ENCODE measurements at regions not wholly inside any gene's neighbourhood (a gene's known extent, or its start where the extent isn't known, plus 50 kb on each side); places are given as distances from the start of the nearest gene placed in this dataset.

DNA sequence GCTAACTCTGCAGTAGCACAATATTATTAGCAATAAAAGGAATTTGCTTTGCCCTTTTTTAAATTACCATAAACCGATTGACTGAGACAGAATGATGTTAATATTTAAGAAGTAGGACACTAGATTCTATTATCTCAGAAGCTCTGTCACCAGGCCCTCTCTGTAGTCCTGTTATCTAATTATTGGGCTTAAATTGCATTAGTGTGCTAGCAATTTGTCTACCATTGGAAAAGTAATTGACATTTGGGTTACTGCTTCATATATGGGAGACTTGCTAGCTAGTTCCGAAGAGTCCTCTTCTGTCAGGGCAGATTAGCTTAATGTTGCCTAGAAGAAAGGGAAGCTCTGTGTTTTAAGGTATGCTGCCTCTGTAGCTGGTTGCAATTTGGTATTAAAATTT, 1107.3 kb upstream of the EEF2KMT start:
- no peak for DNase-seq (ENCODE audit: low spot score)

DNA sequence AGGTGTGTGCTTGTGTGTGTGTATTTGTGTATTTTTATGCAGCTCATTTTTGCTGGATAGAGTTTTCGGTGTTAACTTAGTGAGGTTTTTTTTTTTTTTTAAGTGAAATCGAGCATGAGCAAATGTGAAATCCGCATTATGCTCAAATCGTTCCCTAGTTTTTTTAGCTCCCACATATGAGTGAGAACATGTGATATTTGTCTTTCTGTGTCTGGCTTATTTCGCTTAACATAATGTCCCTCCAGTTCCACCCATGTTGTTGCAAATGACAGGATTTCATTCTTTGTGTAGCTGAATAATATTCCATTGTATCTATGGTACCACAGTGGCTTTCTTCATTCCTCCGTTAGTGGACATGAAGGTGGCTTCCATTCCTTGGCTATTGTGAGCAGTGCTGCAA, 1103.3 kb upstream of the EEF2KMT start:
- no peak for DNase-seq (ENCODE audit: low spot score)

DNA sequence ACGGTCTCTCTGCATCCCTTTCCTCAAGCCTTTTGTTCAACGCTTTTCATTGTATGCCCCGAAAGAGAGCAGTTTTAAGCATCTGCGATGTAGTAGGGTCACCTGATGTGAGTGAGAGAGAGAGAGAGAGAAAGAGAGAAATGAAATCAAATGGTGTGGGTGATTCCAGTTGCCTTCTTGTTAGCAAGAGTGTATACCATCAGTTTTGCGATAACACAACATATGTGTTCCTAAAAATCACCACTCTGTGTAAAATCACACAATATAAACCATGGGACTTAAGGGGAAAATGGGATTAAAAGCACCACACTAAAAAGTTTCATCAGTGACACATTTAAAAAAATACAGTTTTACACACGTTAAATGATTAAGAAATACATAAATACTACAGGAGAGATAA, 1102.7 kb upstream of the EEF2KMT start:
- no peak for DNase-seq (ENCODE audit: low spot score)

DNA sequence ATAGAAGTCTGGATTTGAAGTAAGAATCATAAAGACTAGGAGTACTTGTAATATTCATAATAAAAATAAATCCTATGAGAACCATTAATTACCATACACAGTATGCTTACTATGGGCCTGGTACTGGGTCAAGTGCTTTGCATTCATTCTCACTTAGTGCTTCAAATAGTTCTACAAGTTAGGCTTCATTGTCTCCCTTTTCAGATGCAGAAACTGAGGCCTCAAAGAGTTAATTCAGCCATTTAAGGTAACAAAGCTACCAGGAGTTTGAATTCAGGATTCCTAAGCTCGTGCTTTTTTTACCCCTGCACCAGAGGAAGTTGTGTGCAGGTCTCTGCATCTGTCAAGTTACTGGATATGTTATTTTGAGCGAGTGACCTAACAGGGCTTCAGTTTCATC, 1098.4 kb upstream of the EEF2KMT start:
- DNase-seq (ENCODE audit: low spot score), result no peak

DNA sequence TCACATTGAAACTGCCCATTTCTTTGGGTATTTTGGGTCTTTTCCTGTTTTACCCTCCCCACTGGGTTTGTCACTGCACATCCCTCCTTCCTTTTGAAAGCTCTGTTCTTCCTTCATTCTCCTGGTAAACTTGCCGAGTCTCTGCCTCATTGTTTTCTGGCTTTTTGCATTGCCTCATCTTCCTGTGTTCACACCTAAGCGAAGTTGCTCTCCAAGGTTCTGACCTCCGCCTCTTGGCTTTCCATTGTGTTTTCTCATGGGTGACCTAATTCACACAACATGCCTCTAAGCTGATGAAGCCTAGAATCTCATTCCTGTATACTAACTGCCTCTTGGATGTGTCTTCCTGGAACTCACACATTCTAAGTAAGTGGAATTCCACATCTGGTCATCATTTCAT, 1096.1 kb upstream of the EEF2KMT start:
- no peak for DNase-seq (ENCODE audit: low spot score)

DNA sequence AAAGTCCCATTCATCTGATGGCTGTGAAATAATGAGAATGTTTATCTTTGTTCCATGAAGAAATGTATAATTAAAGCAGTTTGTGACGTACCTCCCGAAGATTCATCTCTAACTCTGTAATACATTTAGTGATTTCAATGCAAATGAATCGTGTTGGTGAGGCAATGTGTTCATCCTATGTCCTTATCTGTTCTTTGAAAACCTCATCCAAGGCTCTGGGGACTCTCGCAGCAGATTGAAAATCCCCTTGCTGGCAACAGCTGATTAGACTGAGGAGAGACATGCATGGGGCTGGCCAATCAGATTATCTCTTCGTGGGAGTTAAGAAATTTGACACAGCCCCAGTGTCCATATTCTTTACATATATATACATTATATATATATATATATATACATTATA, 1095.4 kb upstream of the EEF2KMT start:
- DNase-seq (ENCODE audit: low spot score), result no peak

DNA sequence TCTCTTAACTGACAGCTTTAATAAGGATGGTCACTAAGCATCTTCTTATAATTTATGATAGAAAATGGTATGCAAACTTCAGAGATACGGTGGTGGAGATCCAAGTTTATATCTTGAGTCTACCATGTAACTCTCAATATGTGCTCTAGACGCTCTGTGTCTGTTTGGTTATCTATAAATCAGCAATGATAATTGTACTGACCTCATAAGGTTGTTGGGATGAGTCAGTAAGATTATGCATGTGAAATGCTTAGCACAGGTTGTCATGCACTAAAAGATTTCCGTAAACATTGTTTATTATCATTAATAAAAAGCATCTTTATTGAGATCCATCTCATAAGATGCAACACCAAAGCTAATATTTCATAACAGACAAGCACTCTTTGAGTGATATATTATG, 1094.9 kb upstream of the EEF2KMT start:
- no peak for DNase-seq (ENCODE audit: low spot score)

DNA sequence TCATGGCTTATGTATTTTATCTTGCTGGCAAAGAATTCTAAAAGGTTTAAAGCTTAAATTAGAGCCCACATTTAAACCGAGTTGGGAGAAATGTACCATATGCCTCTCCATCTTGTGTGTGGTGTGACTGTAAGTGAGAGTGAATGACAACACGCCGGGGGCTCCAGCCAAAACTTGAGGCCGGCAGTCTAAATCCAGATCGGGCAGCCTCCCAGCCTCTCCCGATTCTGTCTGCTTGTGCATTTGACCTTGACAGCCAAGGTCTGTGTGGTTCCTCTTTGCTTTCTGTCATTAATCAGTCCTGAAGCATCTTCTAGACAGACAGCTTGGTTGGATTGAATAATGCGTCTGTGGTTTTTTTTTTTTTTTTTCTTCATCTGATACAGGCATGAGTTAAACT, 1093.2 kb upstream of the EEF2KMT start:
- no peak for DNase-seq (ENCODE audit: low spot score)

DNA sequence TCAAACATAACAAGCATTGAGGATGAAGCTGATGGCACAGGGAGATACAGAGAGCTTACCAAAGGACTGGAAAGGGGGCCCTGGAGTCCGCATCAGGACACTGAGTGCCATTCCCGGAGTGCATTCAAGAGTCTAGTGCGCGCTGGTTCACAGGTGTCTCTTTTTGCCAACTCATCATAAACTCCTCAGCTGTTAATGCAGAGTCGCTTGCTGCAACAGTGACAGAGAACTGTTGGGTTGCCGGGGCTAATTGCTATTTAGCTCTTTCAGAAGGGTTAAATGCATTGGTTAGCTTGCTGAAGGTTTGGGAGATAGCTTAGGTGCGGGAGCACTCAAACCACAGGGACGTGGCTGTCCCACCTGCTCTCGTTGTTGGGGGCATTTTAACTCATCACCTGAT, 1091.6 kb upstream of the EEF2KMT start:
- DNase-seq (ENCODE audit: low spot score), result no peak

DNA sequence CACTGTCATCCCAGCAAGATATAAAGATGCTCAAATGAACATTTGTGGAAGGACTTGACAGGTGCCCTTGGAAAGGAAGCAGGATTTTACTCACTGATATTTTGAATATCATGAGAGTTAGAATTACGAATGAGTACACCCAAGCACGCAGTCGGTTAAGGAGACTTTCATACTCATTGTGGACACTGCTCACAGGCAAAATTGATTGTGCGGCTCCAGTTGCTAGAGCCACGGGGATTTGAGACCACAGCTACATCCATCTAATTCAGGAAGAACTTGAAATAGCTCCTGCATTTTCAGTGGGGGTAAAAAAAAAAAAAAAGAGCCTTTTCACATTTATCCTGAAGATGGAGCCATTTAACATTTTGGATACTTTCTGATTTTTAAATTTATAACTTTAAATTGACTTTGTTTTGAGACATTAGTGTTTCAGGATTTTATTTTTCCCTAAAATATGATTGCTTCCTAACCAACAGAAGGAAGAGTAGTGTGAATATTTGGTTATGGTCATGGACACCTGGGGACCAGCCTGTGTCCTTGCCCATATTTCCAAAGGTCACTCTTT, 1080.1 kb upstream of the EEF2KMT start:
- no peak for DNase-seq (ENCODE audit: low spot score)

DNA sequence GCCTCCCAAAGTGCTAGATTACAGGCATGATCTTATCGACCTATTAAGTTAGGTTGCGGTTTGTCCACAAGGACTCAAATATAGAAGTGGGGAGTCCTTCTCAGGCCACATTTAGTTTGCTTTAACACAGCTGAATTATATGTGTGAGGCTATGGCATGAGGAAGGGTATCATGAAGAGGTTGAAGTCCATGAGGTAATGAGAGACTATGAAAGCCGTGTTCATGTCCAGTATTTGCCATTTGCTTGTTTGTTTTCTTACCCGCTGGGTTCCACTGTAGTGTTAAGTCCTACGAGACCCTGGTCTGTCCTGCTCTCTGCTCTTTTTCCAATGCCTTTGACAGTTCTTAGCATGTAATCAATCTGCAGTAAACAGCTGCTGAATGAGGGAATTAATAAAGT, 1072.4 kb upstream of the EEF2KMT start:
- DNase-seq (ENCODE audit: low spot score), result no peak

DNA sequence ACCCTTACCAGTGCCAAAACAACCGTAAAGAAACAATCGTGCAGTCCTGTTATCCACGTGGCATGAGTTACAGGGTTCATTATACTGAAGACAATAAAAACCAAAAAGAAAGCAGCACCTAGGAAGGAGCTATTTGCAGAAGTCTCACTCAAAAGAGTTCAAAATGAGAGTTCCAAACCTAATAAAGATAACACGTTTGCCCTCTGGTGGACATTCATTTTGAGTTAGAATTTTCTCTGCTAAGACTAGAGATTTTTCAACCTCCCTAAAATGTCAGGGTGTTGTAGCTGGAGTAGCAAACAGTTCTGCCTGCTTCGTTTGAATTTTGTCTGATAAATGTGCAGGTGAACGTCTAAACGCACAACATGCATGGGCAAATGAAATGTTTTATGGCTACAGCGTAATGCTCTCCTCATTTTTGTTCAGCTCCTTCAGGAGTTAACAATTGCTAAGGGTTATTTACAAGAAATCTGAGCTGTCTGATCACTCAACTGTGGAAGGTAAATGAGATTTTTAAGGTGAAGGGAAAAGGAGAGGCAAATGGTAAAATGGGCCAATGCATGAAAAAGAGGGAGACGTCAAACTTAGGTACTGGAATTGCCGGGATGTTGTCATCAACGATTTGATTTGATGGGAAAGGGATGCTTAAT, 1067.9 kb upstream of the EEF2KMT start:
- DNase-seq (ENCODE audit: low spot score), result no peak

DNA sequence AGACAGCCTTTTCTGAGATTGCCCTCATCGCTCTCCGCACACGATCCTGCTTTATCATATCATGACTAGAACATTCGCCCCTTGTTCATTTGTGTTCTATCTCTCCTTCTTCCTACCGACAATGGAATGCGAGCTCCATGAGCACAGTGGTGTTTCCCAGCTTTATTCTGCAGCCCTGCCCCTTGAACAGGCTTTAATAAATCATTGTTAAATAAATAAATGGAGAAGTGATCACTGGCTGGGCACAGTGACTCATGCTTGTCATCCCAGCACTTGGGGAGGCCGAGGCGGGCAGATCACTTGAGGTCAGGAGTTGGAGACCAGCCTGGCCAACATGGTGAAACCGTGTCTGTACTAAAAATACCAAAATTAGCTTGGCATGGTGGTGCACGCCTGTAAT, 1063.3 kb upstream of the EEF2KMT start:
- DNase-seq (ENCODE audit: low spot score), result no peak

DNA sequence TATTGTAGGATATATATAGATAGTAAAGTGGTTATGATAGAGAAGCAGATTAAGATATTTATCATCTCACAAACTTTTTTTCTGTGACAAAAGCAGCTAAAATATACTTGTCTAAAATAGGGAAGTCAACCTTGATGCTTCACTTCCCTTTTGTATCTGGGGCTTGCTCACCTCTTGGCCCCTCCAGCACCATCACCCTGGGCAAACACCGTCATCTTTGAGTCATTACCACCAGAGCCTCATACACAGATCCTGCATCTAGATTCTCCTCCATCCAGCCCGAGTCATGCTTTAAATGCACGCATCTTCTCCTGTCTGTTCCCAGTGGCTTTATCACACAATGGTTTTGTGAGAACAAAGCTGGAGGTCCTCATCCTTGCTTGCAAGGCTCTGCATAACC, 1062.7 kb upstream of the EEF2KMT start:
- no peak for DNase-seq (ENCODE audit: low spot score)

DNA sequence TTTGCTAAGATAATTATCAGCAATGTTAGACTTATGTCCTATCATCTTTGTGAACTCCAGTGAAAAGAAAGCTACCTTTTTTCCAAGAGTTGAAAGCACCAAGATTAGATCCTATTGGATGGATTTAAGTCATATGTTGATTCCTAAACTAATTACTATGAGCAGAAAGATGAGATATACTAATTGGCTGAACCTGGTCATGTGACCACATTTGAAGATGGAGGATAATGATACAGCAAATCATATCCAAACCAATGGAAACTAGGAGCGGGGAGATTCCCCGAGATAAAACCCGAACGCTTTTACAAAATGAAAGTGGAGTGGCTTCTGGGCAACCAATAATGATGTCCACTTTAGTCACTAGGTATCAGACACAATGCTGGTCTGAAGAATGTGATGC, 1060.2 kb upstream of the EEF2KMT start:
- DNase-seq (ENCODE audit: low spot score), result no peak

DNA sequence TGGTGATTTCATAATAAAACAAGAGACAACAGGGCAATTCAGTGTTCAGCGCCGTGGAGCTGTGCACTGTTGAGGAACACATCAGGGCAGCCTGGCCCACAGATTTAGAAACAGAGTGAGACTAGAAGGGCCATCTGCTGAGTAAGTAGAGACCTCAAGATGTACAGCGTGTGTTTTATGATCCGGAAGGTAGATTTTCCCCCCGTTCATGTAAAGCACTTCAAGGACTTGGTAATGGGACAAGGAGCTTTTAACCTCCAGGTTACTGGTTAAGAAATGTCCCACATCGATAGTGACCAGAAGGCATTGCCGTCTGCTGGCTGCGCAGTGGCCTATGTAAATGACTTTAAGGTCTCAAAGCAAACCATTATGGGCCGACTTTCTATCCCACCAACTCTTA, 1057.7 kb upstream of the EEF2KMT start:
- DNase-seq (ENCODE audit: low spot score), result no peak

DNA sequence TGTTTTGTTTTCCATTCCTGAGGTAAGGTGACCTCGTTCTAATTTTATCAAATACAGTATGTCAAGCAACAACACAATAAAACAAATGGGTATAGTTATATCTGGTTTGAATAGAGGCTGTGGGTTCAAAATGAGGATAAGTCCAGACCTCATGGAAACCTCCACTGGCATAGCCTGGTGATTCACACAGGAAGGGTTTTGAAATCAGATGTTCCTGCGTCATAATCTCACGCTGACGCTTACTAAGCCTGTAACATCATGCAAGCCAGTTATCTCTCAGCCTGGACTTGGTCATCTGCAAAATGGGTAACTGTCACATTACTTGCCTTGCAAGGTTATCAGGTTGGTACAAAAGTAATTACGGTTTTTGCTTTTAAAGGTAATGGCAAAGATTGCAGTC, 1056.3 kb upstream of the EEF2KMT start:
- no peak for DNase-seq (ENCODE audit: low spot score)

DNA sequence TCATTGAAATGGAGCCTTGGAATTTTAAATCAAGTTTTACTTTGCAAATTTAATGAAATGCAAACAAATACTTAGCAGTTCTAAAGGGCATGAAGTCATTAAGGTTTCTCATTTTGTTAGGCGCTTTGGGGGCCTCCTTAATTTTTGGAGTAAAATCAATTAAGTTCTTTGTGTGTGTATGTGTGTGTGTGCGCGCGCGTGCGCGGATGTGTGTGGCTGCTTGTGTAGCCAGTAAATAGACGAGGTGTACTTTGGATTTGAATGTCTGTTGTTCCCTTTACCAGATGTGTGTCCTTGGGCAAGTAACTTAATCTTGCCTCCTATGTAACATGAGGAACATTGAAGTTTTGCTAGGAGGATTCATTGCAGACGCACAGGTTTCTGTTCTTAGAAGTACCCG, 1051.4 kb upstream of the EEF2KMT start:
- DNase-seq (ENCODE audit: low spot score), result no peak

DNA sequence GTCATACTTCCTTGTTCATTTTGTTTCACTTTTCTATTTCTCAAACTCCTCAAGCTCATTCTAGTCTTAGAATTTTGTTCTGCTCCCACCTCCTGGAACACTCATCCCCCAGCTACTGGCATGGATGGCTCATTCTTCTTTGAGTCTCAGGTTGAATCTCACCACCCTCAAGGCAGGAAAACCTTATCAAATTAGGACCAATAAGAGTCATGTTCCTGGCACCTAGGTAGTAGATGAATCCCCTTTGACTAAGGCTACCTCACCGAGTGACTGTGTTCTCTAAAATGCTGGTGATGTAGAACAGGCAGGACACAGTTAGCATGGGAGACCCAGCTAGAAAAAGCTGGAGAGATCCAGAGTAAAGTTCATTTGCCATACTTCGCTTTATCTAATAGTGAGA, 1050.8 kb upstream of the EEF2KMT start:
- DNase-seq (ENCODE audit: low spot score), result no peak

DNA sequence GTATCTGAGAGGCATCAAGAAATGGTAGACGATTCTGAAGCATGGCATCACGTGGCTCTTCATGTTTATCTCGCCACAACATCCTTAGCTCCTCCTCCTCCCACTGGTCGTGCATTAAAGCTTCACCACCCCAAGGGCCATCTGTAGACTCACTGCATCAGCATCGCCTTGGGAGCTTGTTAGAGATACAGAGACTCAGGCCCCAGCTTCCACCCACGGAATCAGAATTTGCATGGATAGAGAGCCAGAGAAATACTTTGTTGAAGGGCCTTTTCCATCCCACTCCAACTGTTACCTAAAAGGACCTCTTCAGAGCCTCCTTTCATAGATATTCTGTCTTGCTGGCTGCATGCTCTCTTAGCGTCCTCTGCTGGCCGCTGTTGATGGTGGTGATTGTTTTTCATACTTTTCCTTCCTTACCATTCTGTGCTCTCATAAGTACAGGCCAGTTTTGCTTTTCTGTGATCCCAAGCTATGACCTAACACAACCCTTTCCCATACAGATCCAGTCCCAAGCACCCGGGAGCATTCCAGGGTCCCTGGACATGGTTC, 1049.4 kb upstream of the EEF2KMT start:
- no peak for DNase-seq (ENCODE audit: low spot score)

DNA sequence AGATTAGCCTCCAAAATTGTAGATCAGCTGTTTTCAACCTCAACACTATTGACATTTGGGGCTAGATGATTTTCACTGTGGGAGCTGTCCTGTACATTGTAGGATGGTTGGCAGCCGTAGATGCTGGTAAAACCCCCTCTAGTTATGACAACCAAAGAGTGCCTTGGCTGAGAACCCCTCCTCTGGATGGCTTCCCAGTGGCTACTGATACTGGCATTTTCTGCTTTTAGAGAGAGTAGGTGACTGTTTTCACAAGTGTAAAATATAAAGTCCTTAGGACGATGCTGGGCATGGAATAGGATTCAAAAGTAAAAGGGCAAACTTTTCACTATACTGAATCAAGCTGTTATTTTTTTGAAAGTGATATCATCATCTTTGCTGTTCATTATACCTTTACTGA, 1048.8 kb upstream of the EEF2KMT start:
- DNase-seq (ENCODE audit: low spot score), result no peak

DNA sequence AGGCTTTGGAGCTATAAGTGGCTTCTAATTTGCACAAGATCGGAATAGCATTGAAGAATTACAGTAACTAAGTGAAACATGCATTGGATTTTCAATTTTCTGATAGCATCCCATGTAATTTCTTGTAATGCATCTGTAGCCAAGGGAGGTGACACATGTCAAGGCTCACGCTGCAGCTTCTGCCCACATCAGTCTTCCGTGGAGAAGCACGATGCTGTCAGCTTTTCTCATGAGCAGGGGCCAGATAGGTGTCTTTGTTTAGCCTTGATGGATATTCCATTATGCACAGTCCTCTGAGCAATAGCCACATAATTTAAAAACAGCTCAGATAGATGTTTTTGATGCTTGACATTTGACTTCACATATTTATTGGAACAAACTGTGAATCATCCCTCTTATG, 1046.9 kb upstream of the EEF2KMT start:
- DNase-seq (ENCODE audit: low spot score), result no peak

DNA sequence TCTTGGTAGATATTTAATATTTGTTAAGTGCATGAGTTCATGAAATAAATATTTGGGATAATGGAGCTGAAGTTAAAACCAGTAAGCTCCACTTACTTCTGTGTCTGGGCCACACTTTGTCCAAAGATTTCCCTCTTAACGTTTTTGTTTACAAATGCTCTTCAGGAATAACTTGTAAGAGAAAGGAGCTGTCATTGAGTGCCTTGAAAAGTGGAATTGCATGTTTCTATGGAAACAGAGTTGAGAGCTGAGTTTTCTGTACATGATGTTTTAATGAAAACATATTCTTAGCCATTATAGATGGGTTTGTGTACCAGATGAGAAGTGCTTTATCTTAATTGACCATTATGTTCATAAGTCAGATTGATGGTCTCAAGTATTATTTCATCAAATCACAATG, 1045.4 kb upstream of the EEF2KMT start:
- DNase-seq (ENCODE audit: low spot score), result no peak

DNA sequence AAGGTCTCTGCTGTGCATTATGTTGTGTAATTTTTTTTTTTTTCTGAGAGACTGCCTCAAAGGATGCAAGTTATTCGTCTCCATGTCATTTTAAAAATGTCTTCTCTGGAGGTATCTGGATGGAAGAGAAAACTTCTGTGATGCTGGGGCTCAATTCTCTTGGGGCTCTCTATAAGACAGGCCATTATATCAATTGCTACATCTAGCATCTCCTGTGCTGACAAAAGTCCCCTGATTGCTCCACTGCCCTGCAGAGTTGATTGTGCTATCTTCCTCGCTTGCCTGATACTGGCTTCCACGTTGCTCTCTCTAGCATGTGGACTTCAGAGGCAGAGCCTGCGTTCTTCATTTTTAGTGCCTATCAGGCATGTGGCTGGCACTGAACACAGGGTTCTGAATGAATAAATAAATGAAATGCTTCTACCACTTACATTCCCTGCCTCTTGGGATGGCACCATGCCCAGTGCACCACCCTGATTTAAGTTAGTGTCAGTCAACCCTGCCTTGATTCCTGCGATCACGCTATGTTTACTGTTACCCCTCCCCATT, 1035.5 kb upstream of the EEF2KMT start:
- no peak for DNase-seq (ENCODE audit: low spot score)
